Neural crest cell (in vitro differentiated cells): ENCODE measurements at regions not wholly inside any gene's neighbourhood (a gene's known extent, or its start where the extent isn't known, plus 50 kb on each side); places are given as distances from the start of the nearest gene placed in this dataset.

Experiments
- DNase-seq: peaks from one replicate; pipeline ENCODE4 v3.0.0; 2021; ENCODE audit warnings: low read depth, mixed read lengths, low spot score
- H3K27ac Mint-ChIP-seq: one replicate; pipeline ENCODE4 v1.8.0; 2021; ENCODE audit warnings: mild to moderate bottlenecking, mixed read lengths; ENCODE audit not compliant: unreplicated experiment
- H3K27me3 Mint-ChIP-seq: 2 replicates; pipeline ENCODE4 v1.8.0; 2021; ENCODE audit warnings: low read depth, mild to moderate bottlenecking, mixed read lengths
- H3K36me3 Mint-ChIP-seq: 2 replicates; pipeline ENCODE4 v1.8.0; 2021; ENCODE audit warnings: low read depth, mild to moderate bottlenecking, mixed read lengths
- H3K4me1 Mint-ChIP-seq: 2 replicates; pipeline ENCODE4 v1.8.0; 2021; ENCODE audit warnings: mixed read lengths
- H3K4me3 Mint-ChIP-seq: one replicate; pipeline ENCODE4 v1.8.0; 2021; ENCODE audit warnings: mild to moderate bottlenecking, mixed read lengths
- H3K9me3 Mint-ChIP-seq: 2 replicates; pipeline ENCODE4 v1.8.0; 2021; ENCODE audit warnings: mixed read lengths
- TF ChIP-seq, protein P1 (sequence below): fragments of 200-600 bp; sonication (generic); conservative IDR thresholded peaks from 2 replicates; pipeline ENCODE4 v1.5.0; 2021; ENCODE audit warnings: antibody characterized with exemption, mild to moderate bottlenecking

DNA sequence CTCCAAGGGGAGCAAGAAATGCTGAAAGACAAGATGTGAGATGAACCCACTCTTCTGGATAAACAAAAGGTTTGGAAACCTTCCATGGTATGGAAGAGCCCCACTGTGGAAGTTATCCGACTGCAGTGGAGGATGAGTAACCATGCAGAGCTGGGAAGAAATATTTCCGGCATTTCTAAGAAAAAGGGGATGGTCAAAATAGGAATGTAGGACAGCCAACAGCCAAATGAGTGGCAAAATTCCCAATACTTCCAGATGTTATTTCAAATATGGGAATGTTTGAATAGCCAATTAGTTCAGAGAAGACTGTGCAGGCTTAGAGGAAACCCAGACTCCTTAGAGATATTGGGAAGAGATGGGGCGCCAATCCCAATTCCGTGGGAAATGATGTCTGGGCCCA, 246.8 kb downstream of the RAD51AP2 start:
- TF ChIP-seq, protein P1, sequence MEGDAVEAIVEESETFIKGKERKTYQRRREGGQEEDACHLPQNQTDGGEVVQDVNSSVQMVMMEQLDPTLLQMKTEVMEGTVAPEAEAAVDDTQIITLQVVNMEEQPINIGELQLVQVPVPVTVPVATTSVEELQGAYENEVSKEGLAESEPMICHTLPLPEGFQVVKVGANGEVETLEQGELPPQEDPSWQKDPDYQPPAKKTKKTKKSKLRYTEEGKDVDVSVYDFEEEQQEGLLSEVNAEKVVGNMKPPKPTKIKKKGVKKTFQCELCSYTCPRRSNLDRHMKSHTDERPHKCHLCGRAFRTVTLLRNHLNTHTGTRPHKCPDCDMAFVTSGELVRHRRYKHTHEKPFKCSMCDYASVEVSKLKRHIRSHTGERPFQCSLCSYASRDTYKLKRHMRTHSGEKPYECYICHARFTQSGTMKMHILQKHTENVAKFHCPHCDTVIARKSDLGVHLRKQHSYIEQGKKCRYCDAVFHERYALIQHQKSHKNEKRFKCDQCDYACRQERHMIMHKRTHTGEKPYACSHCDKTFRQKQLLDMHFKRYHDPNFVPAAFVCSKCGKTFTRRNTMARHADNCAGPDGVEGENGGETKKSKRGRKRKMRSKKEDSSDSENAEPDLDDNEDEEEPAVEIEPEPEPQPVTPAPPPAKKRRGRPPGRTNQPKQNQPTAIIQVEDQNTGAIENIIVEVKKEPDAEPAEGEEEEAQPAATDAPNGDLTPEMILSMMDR, result no peak
- Mint-ChIP-seq H3K27ac (no peak overlapping the region), H3K4me1 (no peaks in the 10 kb centered on the region), H3K36me3 (no peaks in the 10 kb centered on the region), H3K27me3 (peaks cover 6% of the 10 kb centered on the region), H3K9me3 (peaks cover 2% of the 10 kb centered on the region), H3K4me3 (no peak overlapping the region)
- DNase-seq, result no peak

DNA sequence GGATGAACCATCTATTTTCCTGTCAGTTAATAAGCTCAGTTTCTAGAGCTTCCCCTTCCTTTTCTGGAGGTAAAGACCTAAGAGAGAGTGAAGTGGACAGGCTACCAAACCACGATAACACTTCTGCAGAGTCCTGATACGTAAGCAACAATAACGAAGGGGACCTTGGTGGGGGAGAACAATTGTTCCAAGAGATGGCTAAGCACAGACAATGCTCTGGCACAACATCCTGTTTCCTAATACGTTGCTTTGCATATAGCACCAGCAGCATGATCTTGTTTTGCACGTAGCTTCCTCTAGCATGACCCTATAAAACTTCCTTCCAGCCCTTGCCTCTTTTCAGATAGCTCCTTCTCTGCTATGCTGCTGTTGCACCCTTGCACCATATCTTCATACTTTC, 247.3 kb downstream of the RAD51AP2 start:
- Mint-ChIP-seq H3K4me1 (no peaks in the 10 kb centered on the region), H3K27me3 (peaks cover 6% of the 10 kb centered on the region), H3K36me3 (no peaks in the 10 kb centered on the region), H3K27ac (no peak overlapping the region), H3K9me3 (no peaks in the 10 kb centered on the region), H3K4me3 (no peak overlapping the region)
- DNase-seq, result no peak
- TF ChIP-seq, protein P1, result no peak

DNA sequence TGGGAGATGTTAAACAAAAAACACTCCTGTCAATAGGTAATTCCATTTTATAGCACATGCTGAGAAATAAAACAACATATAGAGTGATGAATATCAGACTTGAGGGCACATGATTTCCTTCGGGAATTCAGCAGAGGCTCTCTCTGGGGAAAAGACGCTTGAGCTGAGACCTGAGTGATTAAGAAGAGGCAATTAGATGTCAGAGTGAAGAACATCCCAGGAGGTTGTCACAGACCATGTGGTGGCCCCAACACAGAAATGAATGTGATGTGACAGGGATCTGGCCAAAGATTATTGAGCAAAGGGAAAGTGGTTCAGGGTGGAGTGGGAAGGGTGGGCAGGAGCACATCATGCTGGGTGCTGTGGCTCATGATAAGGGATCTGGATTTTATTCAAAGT, 254.7 kb downstream of the RAD51AP2 start:
- H3K4me3 Mint-ChIP-seq, result no peak overlapping the region
- no peak overlapping the region for H3K27ac Mint-ChIP-seq
- H3K36me3 Mint-ChIP-seq, result no peaks in the 10 kb centered on the region

GRCh38 chr2:17262854-17263569, 255.2 kb downstream of the RAD51AP2 start:
- Mint-ChIP-seq H3K9me3 (no peaks in the 10 kb centered on the region), H3K27me3 (peaks cover 4% of the 10 kb centered on the region)

More for the DNA sequence above, 254.7 kb downstream of the RAD51AP2 start:
- H3K27me3 Mint-ChIP-seq, result peaks cover 6% of the 10 kb centered on the region
- H3K4me1 Mint-ChIP-seq, result no peaks in the 10 kb centered on the region
- TF ChIP-seq, protein P1, result no peak
- DNase-seq, result no peak
- H3K9me3 Mint-ChIP-seq, result no peaks in the 10 kb centered on the region

GRCh38 chr2:17259613-17260012, 258.6 kb downstream of the RAD51AP2 start:
- Mint-ChIP-seq H3K9me3 (no peaks in the 10 kb centered on the region), H3K36me3 (no peaks in the 10 kb centered on the region), H3K27ac (peak overlapping the region; percentile 5), H3K4me3 (no peak overlapping the region), H3K27me3 (no peaks in the 10 kb centered on the region), H3K4me1 (no peaks in the 10 kb centered on the region)
- DNase-seq, result no peak
- TF ChIP-seq, protein P1, result no peak

More at GRCh38 chr2:17262854-17263569, 255.2 kb downstream of the RAD51AP2 start:
- H3K27ac Mint-ChIP-seq, result no peak overlapping the region
- H3K4me3 Mint-ChIP-seq, result no peak overlapping the region
- TF ChIP-seq, protein P1, result no peak
- no peak for DNase-seq
- H3K36me3 Mint-ChIP-seq, result no peaks in the 10 kb centered on the region
- H3K4me1 Mint-ChIP-seq, result no peaks in the 10 kb centered on the region
